SU-DHL-6 (cell line): ENCODE measurements at regions not wholly inside any gene's neighbourhood (a gene's known extent, or its start where the extent isn't known, plus 50 kb on each side); places are given as distances from the start of the nearest gene placed in this dataset.

Source experiments
- H2AFZ ChIP-seq: fragments of 200-600 bp; sonication (generic); 2 replicates; pipeline ENCODE4 v1.6.1; 2014; ENCODE audit warnings: low read depth, mild to moderate bottlenecking, moderate library complexity, mixed read lengths, antibody characterized with exemption, low read length; ENCODE audit not compliant: severe bottlenecking
- H3F3A ChIP-seq: fragments of 200-600 bp; shearing (Covaris generic); 2 replicates; pipeline ENCODE4 v1.6.0; 2016; ENCODE audit warnings: antibody characterized with exemption, mild to moderate bottlenecking; ENCODE audit not compliant: insufficient read depth
- H3K27ac ChIP-seq: fragments of 200-600 bp; sonication (generic); 2 replicates; pipeline ENCODE4 v1.5.1; 2016; ENCODE audit warnings: low read depth, mild to moderate bottlenecking, low read length, moderate library complexity, mixed read lengths
- H3K27me3 ChIP-seq: fragments of 200-600 bp; sonication (generic), shearing (Covaris generic); 2 replicates; pipeline ENCODE4 v1.6.0; 2014; ENCODE audit warnings: mild to moderate bottlenecking, low read length
- H3K36me3 ChIP-seq: fragments of 200-600 bp; sonication (generic); 2 replicates; pipeline ENCODE4 v1.6.1; 2014; ENCODE audit warnings: mild to moderate bottlenecking, low read length, mixed read lengths
- H3K4me2 ChIP-seq: fragments of 300-600, 200-600 bp; shearing (Covaris generic), sonication (generic); 2 replicates; pipeline ENCODE4 v1.6.0; 2014; ENCODE audit warnings: low read length, low read depth, mild to moderate bottlenecking; ENCODE audit not compliant: poor library complexity, severe bottlenecking
- H3K4me3 ChIP-seq: fragments of 200-600 bp; sonication (generic); 2 replicates; pipeline ENCODE4 v1.5.1; 2014; ENCODE audit warnings: antibody characterized with exemption, low read length, mild to moderate bottlenecking, mixed read lengths; ENCODE audit not compliant: insufficient read depth, poor library complexity, severe bottlenecking
- H3K79me2 ChIP-seq: fragments of 200-600 bp; sonication (generic); 2 replicates; pipeline ENCODE4 v1.6.1; 2014; ENCODE audit warnings: mild to moderate bottlenecking, low read length, moderate library complexity; ENCODE audit not compliant: insufficient read depth
- H3K9ac ChIP-seq: fragments of 200-600 bp; sonication (generic); 2 replicates; pipeline ENCODE4 v1.7.0; 2014; ENCODE audit warnings: mild to moderate bottlenecking, low read length
- H3K9me2 ChIP-seq: fragments of 200-600 bp; sonication (generic); replicated peaks from 2 replicates; pipeline ENCODE4 v1.6.1; 2014; ENCODE audit warnings: low read length; ENCODE audit not compliant: insufficient read depth
- H3K9me3 ChIP-seq: fragments of 200-600 bp; sonication (generic); 2 replicates; pipeline ENCODE4 v1.6.1; 2014; ENCODE audit warnings: low read length, mixed read lengths; ENCODE audit not compliant: insufficient read depth
- H4K20me1 ChIP-seq: fragments of 200-600 bp; sonication (generic); 2 replicates; pipeline ENCODE4 v1.6.1; 2014; ENCODE audit warnings: low read depth, mild to moderate bottlenecking, antibody characterized with exemption, low read length, moderate library complexity, mixed read lengths
- EZH2phosphoT487 ChIP-seq: fragments of 200-600 bp; sonication (generic), shearing (Covaris generic); conservative IDR thresholded peaks from 2 replicates; pipeline ENCODE4 v1.6.1; 2018; ENCODE audit warnings: mild to moderate bottlenecking, antibody characterized with exemption, low read length, moderate library complexity, mixed read lengths
- TF ChIP-seq, protein P1 (sequence below): fragments of 200-600 bp; sonication (generic); IDR thresholded peaks from one replicate; pipeline ENCODE4 v1.5.1; 2017; ENCODE audit warnings: antibody characterized with exemption, mild to moderate bottlenecking, low read length, moderate library complexity; ENCODE audit not compliant: insufficient read depth, poor library complexity, severe bottlenecking

DNA sequence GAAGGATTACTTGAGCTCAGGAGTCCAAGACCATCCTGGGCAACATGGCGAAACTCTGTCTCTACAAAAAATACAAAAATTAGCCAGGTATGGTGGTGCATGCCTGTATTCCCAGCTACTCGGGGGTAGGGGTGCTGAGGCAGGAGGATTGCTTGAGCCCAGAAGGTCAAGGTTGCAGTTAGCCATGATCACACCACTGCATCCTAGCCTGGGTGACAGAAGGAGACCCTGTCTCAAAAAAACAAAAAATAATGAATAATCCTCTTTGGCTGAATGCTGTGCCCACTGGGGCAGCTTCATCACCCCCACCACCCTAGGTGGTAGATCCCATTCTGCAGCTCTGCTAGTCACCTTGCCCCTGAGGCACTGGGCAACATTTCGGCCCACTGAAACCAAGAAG is 109.4 kb downstream of the ZFP36L2 start:
- Histone ChIP-seq H3K9me2 (no peaks in the 10 kb centered on the region), H2AFZ (no peak overlapping the region)

DNA sequence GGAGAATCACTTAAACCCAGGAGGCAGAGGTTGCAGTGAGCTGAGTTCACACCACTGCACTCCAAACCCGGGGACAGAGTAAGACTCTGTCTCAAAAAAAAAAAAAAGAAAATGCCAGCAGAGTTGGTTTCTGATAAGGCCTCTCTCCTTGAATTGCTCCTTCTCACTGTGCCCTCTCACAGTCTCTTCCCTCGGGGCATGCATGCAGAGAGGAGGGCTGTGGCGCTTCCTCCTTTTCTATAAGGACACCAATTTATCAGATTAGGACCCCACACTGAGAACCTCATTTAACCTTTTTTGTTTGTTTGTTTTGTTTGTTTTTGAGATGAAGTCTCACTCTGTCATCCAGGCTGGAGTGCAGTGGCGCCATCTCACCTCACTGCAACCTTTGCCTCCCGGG is 110.5 kb downstream of the ZFP36L2 start:
- peaks cover 8% of the 10 kb centered on the region; the same call in 1 of the 2 replicates for H3K9me3 ChIP-seq
- no peaks in the 10 kb centered on the region for H3F3A ChIP-seq
- H3K9ac ChIP-seq, result no peak overlapping the region
- no peaks in the 10 kb centered on the region for H4K20me1 ChIP-seq
- no peak for TF ChIP-seq EZH2phosphoT487
- TF ChIP-seq, protein P1, sequence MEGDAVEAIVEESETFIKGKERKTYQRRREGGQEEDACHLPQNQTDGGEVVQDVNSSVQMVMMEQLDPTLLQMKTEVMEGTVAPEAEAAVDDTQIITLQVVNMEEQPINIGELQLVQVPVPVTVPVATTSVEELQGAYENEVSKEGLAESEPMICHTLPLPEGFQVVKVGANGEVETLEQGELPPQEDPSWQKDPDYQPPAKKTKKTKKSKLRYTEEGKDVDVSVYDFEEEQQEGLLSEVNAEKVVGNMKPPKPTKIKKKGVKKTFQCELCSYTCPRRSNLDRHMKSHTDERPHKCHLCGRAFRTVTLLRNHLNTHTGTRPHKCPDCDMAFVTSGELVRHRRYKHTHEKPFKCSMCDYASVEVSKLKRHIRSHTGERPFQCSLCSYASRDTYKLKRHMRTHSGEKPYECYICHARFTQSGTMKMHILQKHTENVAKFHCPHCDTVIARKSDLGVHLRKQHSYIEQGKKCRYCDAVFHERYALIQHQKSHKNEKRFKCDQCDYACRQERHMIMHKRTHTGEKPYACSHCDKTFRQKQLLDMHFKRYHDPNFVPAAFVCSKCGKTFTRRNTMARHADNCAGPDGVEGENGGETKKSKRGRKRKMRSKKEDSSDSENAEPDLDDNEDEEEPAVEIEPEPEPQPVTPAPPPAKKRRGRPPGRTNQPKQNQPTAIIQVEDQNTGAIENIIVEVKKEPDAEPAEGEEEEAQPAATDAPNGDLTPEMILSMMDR, result no peak
- H3K4me2 ChIP-seq, result no peak overlapping the region
- no peak overlapping the region for H2AFZ ChIP-seq
- no peaks in the 10 kb centered on the region for H3K27me3 ChIP-seq
- no peaks in the 10 kb centered on the region for H3K79me2 ChIP-seq
- H3K27ac ChIP-seq, result no peak overlapping the region
- H3K9me2 ChIP-seq, result no peaks in the 10 kb centered on the region
- H3K36me3 ChIP-seq, result no peaks in the 10 kb centered on the region; the same call in 1 of the 2 replicates
- no peak overlapping the region for H3K4me3 ChIP-seq

More for the DNA sequence above, 109.4 kb downstream of the ZFP36L2 start:
- no peaks in the 10 kb centered on the region; the same call in 1 of the 2 replicates for H3K36me3 ChIP-seq
- no peak overlapping the region for H3K9ac ChIP-seq
- no peaks in the 10 kb centered on the region for H4K20me1 ChIP-seq
- H3K27me3 ChIP-seq, result no peaks in the 10 kb centered on the region
- no peaks in the 10 kb centered on the region for H3F3A ChIP-seq
- TF ChIP-seq, protein P1, result no peak
- TF ChIP-seq EZH2phosphoT487, result no peak
- H3K4me2 ChIP-seq, result no peak overlapping the region
- H3K9me3 ChIP-seq, result peaks cover 8% of the 10 kb centered on the region; the same call in 1 of the 2 replicates
- H3K4me3 ChIP-seq, result no peak overlapping the region
- H3K79me2 ChIP-seq, result no peaks in the 10 kb centered on the region
- H3K27ac ChIP-seq, result no peak overlapping the region

DNA sequence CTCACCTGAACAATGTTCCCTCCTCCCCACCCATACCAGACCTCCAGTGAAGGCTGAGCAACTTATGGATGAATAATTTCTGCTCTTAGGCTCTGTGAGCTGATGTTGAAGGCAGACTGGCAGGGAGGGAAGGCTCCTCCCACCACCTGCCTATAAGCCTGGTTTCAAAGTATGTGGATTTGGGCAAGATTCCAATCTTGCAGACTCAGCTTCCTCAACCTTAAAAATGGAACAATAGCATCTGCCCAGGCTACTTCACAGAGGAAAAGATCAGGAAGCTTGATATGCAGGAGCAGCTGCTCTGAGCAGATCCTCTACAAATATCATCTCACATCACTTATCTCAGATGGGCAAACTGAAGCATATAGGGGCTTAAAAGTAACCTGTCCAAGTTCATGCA is 112.2 kb downstream of the ZFP36L2 start:
- no peaks in the 10 kb centered on the region for H3K9me2 ChIP-seq
- no peaks in the 10 kb centered on the region for H3K79me2 ChIP-seq
- H3K36me3 ChIP-seq, result no peaks in the 10 kb centered on the region
- H3K9me3 ChIP-seq, result peaks cover 4% of the 10 kb centered on the region; the same call in 1 of the 2 replicates
- no peaks in the 10 kb centered on the region for H3F3A ChIP-seq
- TF ChIP-seq, protein P1, result no peak
- TF ChIP-seq EZH2phosphoT487, result no peak
- no peaks in the 10 kb centered on the region for H4K20me1 ChIP-seq
- H3K4me3 ChIP-seq, result no peak overlapping the region
- no peaks in the 10 kb centered on the region for H3K27me3 ChIP-seq
- no peak overlapping the region for H3K4me2 ChIP-seq
- H2AFZ ChIP-seq, result no peak overlapping the region
- no peak overlapping the region for H3K27ac ChIP-seq
- no peak overlapping the region for H3K9ac ChIP-seq
